ENCODE measurements at regions not wholly inside any gene's neighbourhood (a gene's known extent, or its start where the extent isn't known, plus 50 kb on each side); places are given as distances from the start of the nearest gene placed in this dataset.

- TF ChIP-seq ZNF462 (CRISPR knock-in tag; IDR thresholded peaks at IDR 0.05) (no peak), CREB1 (CRISPR knock-in tag; IDR thresholded peaks at IDR 0.05; ENCODE audit: low read depth) (no peak), REST (IDR thresholded peaks at IDR 0.05; ENCODE audit: unreplicated experiment) (no peak), ETS1 (IDR thresholded peaks at IDR 0.05) (no peak)
Observed at GRCh38 chr16:73189136-73189535, 141.2 kb upstream of the ZFHX3 start (continued).
